HCT116 (cell line): ENCODE measurements at regions not wholly inside any gene's neighbourhood (a gene's known extent, or its start where the extent isn't known, plus 50 kb on each side); places are given as distances from the start of the nearest gene placed in this dataset.

Source experiments
- ATAC-seq: fragments of 200-7000 bp; cut with Tn5 transposase; 2 replicates; pipeline ENCODE4 v1.9.1; 2020; ENCODE audit warnings: mild to moderate bottlenecking, moderate library complexity
- BruUV-seq: library from RNA; stranded (reverse); fragments of 400-500 nt; replicated peaks from 2 replicates; lab custom pipeline; 2021; lab: Mats Ljungman, UMichigan
- CTCF ChIA-PET: fragments of 300-600 bp; sonication (Branson Sonifier 250); formaldehyde crosslinking; loops from one replicate; lab custom pipeline; 2021; ENCODE audit warnings: antibody characterized with exemption; lab: Charles Lee
- POLR2A ChIA-PET: fragments of 300-600, 350-600 bp; sonication (Branson Sonifier 250); formaldehyde crosslinking; loops from one replicate; lab custom pipeline; 2021; ENCODE audit warnings: antibody characterized with exemption; lab: Charles Lee
- RAD21 ChIA-PET, 2 experiments: fragments of 300-600 bp; sonication (Branson Sonifier 250); formaldehyde crosslinking; loops; one replicate each; lab custom pipeline; 2023; ENCODE audit warnings: low total read pairs in 2 of 2; ENCODE audit not compliant: uncharacterized antibody in 2 of 2, unreplicated experiment in 2 of 2, low non-redundant PET in 1 of 2; lab: Charles Lee
- DNase-seq: peaks from one replicate; pipeline ENCODE4 v3.0.0-alpha.2; 2010; ENCODE audit warnings: low read depth, low spot score
- H2AFZ ChIP-seq: fragments of 200-600 bp; shearing (Covaris generic), sonication (generic); 2 replicates; pipeline ENCODE4 v1.6.1; 2017; ENCODE audit warnings: low read depth, mixed run types, mixed read lengths, antibody characterized with exemption, low read length; ENCODE audit not compliant: poor library complexity, severe bottlenecking
- H3K27ac ChIP-seq: 2 replicates; pipeline ENCODE4 v1.5.1; 2012; ENCODE audit warnings: low read depth, low read length
- H3K27me3 ChIP-seq: fragments of 200-600 bp; sonication (generic); 2 replicates; pipeline ENCODE4 v1.6.1; 2016; ENCODE audit warnings: mixed run types, low read length, mixed read lengths; ENCODE audit not compliant: insufficient read depth
- H3K36me3 ChIP-seq, 2 experiments: fragments of 200-500 bp in 1 of 2; fragments of 200-600 bp in 1 of 2; sonication (Bioruptor generic) in 1 of 2; sonication (generic) in 1 of 2; 2 replicates each; pipeline versions ENCODE4 v1.5.1 to v1.6.1; 2014 to 2016; ENCODE audit warnings: low read length in 2 of 2, inconsistent platforms in 1 of 2, mixed read lengths in 1 of 2, mixed run types in 1 of 2; ENCODE audit not compliant: insufficient read depth in 2 of 2, control insufficient read depth in 1 of 2
- H3K4me1 ChIP-seq, 2 experiments: fragments of 200-600 bp in 1 of 2; sonication (generic) in 1 of 2; 2 replicates each; pipeline versions ENCODE4 v1.5.1 to v1.6.1; 2012 to 2017; ENCODE audit warnings: low read length in 2 of 2, inconsistent platforms in 1 of 2, mild to moderate bottlenecking in 1 of 2, mixed read lengths in 1 of 2, mixed run types in 1 of 2, moderate library complexity in 1 of 2; ENCODE audit not compliant: insufficient read depth in 2 of 2, control insufficient read depth in 1 of 2
- H3K4me2 ChIP-seq: fragments of 200-600 bp; sonication (generic); 2 replicates; pipeline ENCODE4 v1.6.1; 2017; ENCODE audit warnings: mixed run types, low read length, mixed read lengths
- H3K4me3 ChIP-seq, 2 experiments: fragments of 200-600 bp in 1 of 2; sonication (generic) in 1 of 2; replicated peaks in 1 of 2; 2 replicates each; pipeline ENCODE4 v1.5.1; 2011 to 2016; ENCODE audit warnings: low read length in 2 of 2, control low read depth in 1 of 2, low read depth in 1 of 2, mild to moderate bottlenecking in 1 of 2, mixed read lengths in 1 of 2, mixed run types in 1 of 2
- H3K79me2 ChIP-seq: fragments of 200-600 bp; sonication (generic); 2 replicates; pipeline ENCODE4 v1.6.1; 2017; ENCODE audit warnings: mild to moderate bottlenecking, mixed run types, low read length, moderate library complexity, mixed read lengths; ENCODE audit not compliant: insufficient read depth
- H3K9ac ChIP-seq: fragments of 200-600 bp; sonication (generic); 2 replicates; pipeline ENCODE4 v1.6.1; 2016; ENCODE audit warnings: low read length, mixed read lengths
- H3K9me2 ChIP-seq: fragments of 200-600 bp; sonication (generic), shearing (Covaris generic); 2 replicates; pipeline ENCODE4 v1.6.1; 2017; ENCODE audit warnings: mixed run types, mild to moderate bottlenecking, moderate library complexity; ENCODE audit not compliant: insufficient read depth
- H3K9me3 ChIP-seq, 2 experiments: fragments of 200-500 bp in 1 of 2; fragments of 200-600 bp in 1 of 2; sonication (Bioruptor generic) in 1 of 2; sonication (generic) in 1 of 2; 2 replicates each; pipeline ENCODE4 v1.6.1; 2014 to 2017; ENCODE audit warnings: low read length in 2 of 2, mixed read lengths in 2 of 2, inconsistent platforms in 1 of 2, low read depth in 1 of 2, mild to moderate bottlenecking in 1 of 2, mixed run types in 1 of 2, moderate library complexity in 1 of 2; ENCODE audit not compliant: control insufficient read depth in 1 of 2, insufficient read depth in 1 of 2
- H4K20me1 ChIP-seq: fragments of 200-600 bp; sonication (generic), shearing (Covaris generic); 2 replicates; pipeline ENCODE4 v1.6.1; 2017; ENCODE audit warnings: mixed run types, mild to moderate bottlenecking, moderate library complexity; ENCODE audit not compliant: insufficient read depth
- ATF3 ChIP-seq: IDR thresholded peaks from 2 replicates; pipeline ENCODE4 v1.6.1; 2012
- CBX3 ChIP-seq: IDR thresholded peaks from 2 replicates; pipeline ENCODE4 v1.6.1; 2012; ENCODE audit warnings: low read depth
- CTCF ChIP-seq, 3 experiments: fragments of 200-600 bp in 1 of 3; sonication (generic) in 1 of 3; IDR thresholded peaks in 2 of 3; conservative IDR thresholded peaks in 1 of 3; 2 replicates each; pipeline ENCODE4 v1.5.1; 2012 to 2017; ENCODE audit warnings: low read depth in 2 of 3, low read length in 2 of 3, antibody characterized with exemption in 1 of 3, borderline replicate concordance in 1 of 3, control low read depth in 1 of 3, mild to moderate bottlenecking in 1 of 3, mixed read lengths in 1 of 3, mixed run types in 1 of 3, moderate library complexity in 1 of 3; ENCODE audit not compliant: insufficient read depth in 1 of 3
- EGR1 ChIP-seq: IDR thresholded peaks from 2 replicates; pipeline ENCODE4 v1.6.1; 2012; ENCODE audit warnings: low read depth
- EZH2phosphoT487 ChIP-seq: fragments of 200-600 bp; IDR thresholded peaks from 2 replicates; pipeline ENCODE4 v1.6.1; 2018; ENCODE audit warnings: antibody characterized with exemption, borderline replicate concordance
- FOSL1 ChIP-seq: IDR thresholded peaks from 2 replicates; pipeline ENCODE4 v1.6.1; 2012; ENCODE audit warnings: low read depth
- JUND ChIP-seq: IDR thresholded peaks from 2 replicates; pipeline ENCODE4 v1.6.1; 2012
- MAX ChIP-seq: IDR thresholded peaks from 2 replicates; pipeline ENCODE4 v1.6.1; 2012
- POLR2A ChIP-seq: IDR thresholded peaks from 2 replicates; pipeline ENCODE4 v1.7.0; 2011; ENCODE audit warnings: borderline replicate concordance; ENCODE audit not compliant: insufficient read depth, insufficient read length; ENCODE audit errors: extremely low read depth
- RAD21 ChIP-seq: IDR thresholded peaks from 2 replicates; pipeline ENCODE4 v1.6.1; 2012; ENCODE audit warnings: low read depth, mild to moderate bottlenecking
- SIN3A ChIP-seq: IDR thresholded peaks from 2 replicates; pipeline ENCODE4 v1.6.1; 2012; ENCODE audit warnings: low read depth
- SP1 ChIP-seq: IDR thresholded peaks from 2 replicates; pipeline ENCODE4 v1.6.1; 2012; ENCODE audit warnings: low read depth
- TCF7L2 ChIP-seq: IDR thresholded peaks from 2 replicates; pipeline ENCODE4 v1.7.0; 2011; ENCODE audit warnings: borderline replicate concordance, inconsistent platforms; ENCODE audit not compliant: insufficient read depth, insufficient read length; ENCODE audit errors: extremely low read depth
- ZBTB33 ChIP-seq: IDR thresholded peaks from 2 replicates; pipeline ENCODE4 v1.6.1; 2011; ENCODE audit warnings: mild to moderate bottlenecking, low read length, moderate library complexity; ENCODE audit not compliant: insufficient replicate concordance; ENCODE audit errors: extremely low read depth
- ZNF274 ChIP-seq: fragments of 200-500 bp; sonication (Bioruptor generic); IDR thresholded peaks from 2 replicates; pipeline ENCODE4 v1.6.1; 2014; ENCODE audit warnings: mild to moderate bottlenecking, low read depth, low read length, inconsistent platforms
- intact Hi-C: fragments of 100-400 bp; cut with micrococcal nuclease; formaldehyde crosslinking; loops from 2 replicates; pipeline ENCODE4 v1.10.0; 2022

- H4K20me1 ChIP-seq = no peaks in the 10 kb centered on the region
- intact Hi-C loops = no loop called here
- POLR2A ChIA-PET = no interaction called here
Measured at GRCh38 chr20:4081421-4081820, 66.1 kb upstream of the RNF24 start.

More at GRCh38 chr20:4081421-4081820, 66.1 kb upstream of the RNF24 start:
- Histone ChIP-seq H3K9me3 (no peaks in the 10 kb centered on the region), H3K79me2 (no peaks in the 10 kb centered on the region), H3K4me1 (peaks cover 14 to 41% of the 10 kb centered on the region in 2 experiments), H3K27me3 (no peaks in the 10 kb centered on the region), H3K9me2 (no peaks in the 10 kb centered on the region), H3K9ac (no peak overlapping the region), H3K27ac (no peak overlapping the region), H3K4me3 (no peak overlapping the region), H2AFZ (no peak overlapping the region), H3K36me3 (no peaks in the 10 kb centered on the region), H3K4me2 (no peak overlapping the region)
- ChIA-PET RAD21 (no interaction called here), CTCF (interaction anchor here (0.6 kb wide), 1 partner anchor 65 kb away, joined by 3 read pairs; no protein-coding TSS in a partner anchor)
- DNase-seq = no peak
- no TSS peak for BruUV-seq
- ATAC-seq = no peak
- no peak for TF ChIP-seq EZH2phosphoT487
- TF ChIP-seq ATF3 = no peak
- no peak for TF ChIP-seq SIN3A
- TF ChIP-seq TCF7L2 = no peak
- TF ChIP-seq MAX = no peak
- no peak for TF ChIP-seq FOSL1
- no peak for TF ChIP-seq SP1
- TF ChIP-seq JUND = no peak
- TF ChIP-seq CBX3 = no peak
- TF ChIP-seq CTCF (IDR thresholded peaks at IDR 0.05 in 2 of 3, conservative IDR thresholded peaks at IDR 0.05 in 1 of 3; ENCODE audit: borderline replicate concordance in 1 of 3, insufficient read depth in 1 of 3, low read depth in 2 of 3, low read length in 2 of 3) = no peak
- TF ChIP-seq POLR2A = no peak
- no peak for TF ChIP-seq EGR1
- no peak for TF ChIP-seq ZBTB33
- no peak for TF ChIP-seq RAD21
- TF ChIP-seq ZNF274 = no peak
